ENCODE measurements at regions not wholly inside any gene's neighbourhood (a gene's known extent, or its start where the extent isn't known, plus 50 kb on each side); places are given as distances from the start of the nearest gene placed in this dataset.
"Not testable (repeated sequence)": the region's sequence is repeated elsewhere in the genome, so short reads cannot be mapped to it uniquely, and the experiment has no call there.

DNA sequence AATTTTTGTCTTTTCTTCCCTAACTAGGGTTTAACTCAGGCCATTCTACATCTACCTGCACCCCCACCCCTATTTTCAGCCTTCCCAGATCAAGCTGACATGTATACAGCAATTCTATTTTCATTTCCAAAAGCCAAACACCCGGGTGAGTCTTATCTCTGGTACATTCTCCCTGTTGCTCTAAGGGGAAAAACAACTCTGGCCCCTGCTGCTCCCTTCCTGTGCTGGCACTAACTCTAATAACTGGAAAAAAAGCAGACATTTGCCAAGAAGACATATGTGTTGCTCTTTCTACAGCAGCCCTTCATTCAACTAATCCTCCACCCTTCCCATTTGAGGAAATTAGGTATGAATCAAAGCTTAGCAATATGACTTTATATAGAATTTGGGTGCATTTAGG lies 427.8 kb upstream of the CDH11 start:
- not testable (repeated sequence) for TF ChIP-seq CTCF, POLR2A (IDR thresholded peaks at IDR 0.05)
